ENCODE measurements at regions not wholly inside any gene's neighbourhood (a gene's known extent, or its start where the extent isn't known, plus 50 kb on each side); places are given as distances from the start of the nearest gene placed in this dataset.
"Not testable (repeated sequence)": the region's sequence is repeated elsewhere in the genome, so short reads cannot be mapped to it uniquely, and the experiment has no call there.

DNA sequence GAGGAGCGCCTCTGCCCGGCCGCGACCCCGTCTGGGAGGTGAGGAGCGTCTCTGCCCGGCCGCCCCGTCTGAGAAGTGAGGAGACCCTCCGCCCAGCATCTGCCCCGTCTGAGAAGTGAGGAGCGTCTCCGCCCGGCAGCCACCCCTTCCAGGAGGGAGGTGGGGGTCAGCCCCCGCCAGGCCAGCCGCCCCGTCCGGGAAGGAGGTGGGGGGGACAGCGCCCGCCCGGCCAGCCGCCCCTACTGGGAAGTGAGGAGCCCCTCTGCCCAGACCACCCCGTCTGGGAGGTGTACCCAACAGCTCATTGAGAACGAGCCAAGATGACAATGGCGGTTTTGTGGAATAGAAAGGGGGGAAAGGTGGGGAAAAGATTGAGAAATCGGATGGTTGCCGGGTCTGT lies 164.6 kb downstream of the TEX36 start:
- DNase-seq; H3K27me3 ChIP-seq (ENCODE audit: insufficient read depth); H3K27ac ChIP-seq (ENCODE audit: low read depth in 2 of 2, low read length in 1 of 2); H3K9me3 ChIP-seq; H3K36me3 ChIP-seq (replicated peaks in 1 of 2; ENCODE audit: control insufficient read depth in 1 of 2, insufficient read depth in 2 of 2, low read length in 1 of 2); H3K9me2 ChIP-seq; H2AFZ ChIP-seq (ENCODE audit: low read depth); H3K4me2 ChIP-seq; CTCF ChIA-PET; H3K4me3 ChIP-seq (ENCODE audit: low read depth in 2 of 2, low read length in 1 of 2); H3F3A ChIP-seq (replicated peaks; ENCODE audit: insufficient read depth); POLR2A ChIA-PET; H3K79me2 ChIP-seq (ENCODE audit: insufficient read depth); H3K9ac ChIP-seq; H4K20me1 ChIP-seq (ENCODE audit: insufficient read depth): not testable (repeated sequence)
- peaks cover 0 to 25% of the 10 kb centered on the region in 2 experiments; a peak in 2 of 4 replicates for H3K4me1 ChIP-seq (ENCODE audit: control insufficient read depth in 1 of 2, insufficient read depth in 2 of 2, low read depth in 1 of 2, low read length in 1 of 2)
- 63% methylated on average over 11 of the region's 27 CpGs for WGBS (ENCODE audit: low lambda C conversion rate)

DNA sequence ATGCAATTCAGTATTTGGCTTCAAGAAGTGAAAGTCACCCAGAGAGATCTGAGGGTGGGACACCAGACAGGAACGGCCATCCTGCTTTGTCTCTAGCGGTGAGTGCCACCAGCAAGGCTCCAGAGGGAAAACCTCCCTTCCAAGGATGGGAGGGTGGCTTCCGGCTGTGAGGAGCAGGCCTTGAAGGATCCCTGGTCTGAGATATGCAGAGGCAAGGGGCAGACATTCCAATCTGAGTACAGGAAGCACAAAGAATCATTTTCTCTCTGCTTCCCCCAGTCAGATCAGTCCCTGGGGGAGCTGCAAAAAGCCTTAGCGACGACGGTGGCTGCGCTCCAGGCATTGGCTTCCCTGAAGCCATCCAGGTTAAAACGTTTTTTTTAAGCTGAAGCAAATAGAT lies 167.4 kb downstream of the TEX36 start:
- DNase-seq, result no peak
- TF ChIP-seq RFX5 (IDR thresholded peaks at IDR 0.05; ENCODE audit: low read length) (no peak), FOXJ3 (CRISPR knock-in tag; IDR thresholded peaks at IDR 0.05) (no peak), YY1 (IDR thresholded peaks at IDR 0.05; ENCODE audit: low read depth) (no peak), GATA2 (CRISPR knock-in tag; IDR thresholded peaks at IDR 0.05) (no peak), ELF1 (IDR thresholded peaks at IDR 0.05) (no peak), NRF1 (IDR thresholded peaks at IDR 0.05; ENCODE audit: low read depth, low read length) (no peak), JUND (IDR thresholded peaks at IDR 0.05) (no peak), GABPA (IDR thresholded peaks at IDR 0.05; ENCODE audit: low read depth) (no peak), RAD21 (IDR thresholded peaks at IDR 0.05; ENCODE audit: low read length) (no peak), SIN3A (IDR thresholded peaks at IDR 0.05; ENCODE audit: borderline replicate concordance, low read depth, low read length) (no peak), MEF2A (IDR thresholded peaks at IDR 0.05; ENCODE audit: borderline replicate concordance, low read depth) (no peak), POLR2AphosphoS5 (IDR thresholded peaks at IDR 0.05; ENCODE audit: low read depth, low read length) (no peak), SMC3 (IDR thresholded peaks at IDR 0.05; ENCODE audit: low read depth, low read length) (no peak), TAF1 (IDR thresholded peaks at IDR 0.05; ENCODE audit: borderline replicate concordance, low read depth, low read length) (no peak)
- TF ChIP-seq, protein P1, sequence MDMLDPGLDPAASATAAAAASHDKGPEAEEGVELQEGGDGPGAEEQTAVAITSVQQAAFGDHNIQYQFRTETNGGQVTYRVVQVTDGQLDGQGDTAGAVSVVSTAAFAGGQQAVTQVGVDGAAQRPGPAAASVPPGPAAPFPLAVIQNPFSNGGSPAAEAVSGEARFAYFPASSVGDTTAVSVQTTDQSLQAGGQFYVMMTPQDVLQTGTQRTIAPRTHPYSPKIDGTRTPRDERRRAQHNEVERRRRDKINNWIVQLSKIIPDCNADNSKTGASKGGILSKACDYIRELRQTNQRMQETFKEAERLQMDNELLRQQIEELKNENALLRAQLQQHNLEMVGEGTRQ (IDR thresholded peaks at IDR 0.05; ENCODE audit: borderline replicate concordance, low read depth, low read length), result no peak
- TF ChIP-seq, protein P2, sequence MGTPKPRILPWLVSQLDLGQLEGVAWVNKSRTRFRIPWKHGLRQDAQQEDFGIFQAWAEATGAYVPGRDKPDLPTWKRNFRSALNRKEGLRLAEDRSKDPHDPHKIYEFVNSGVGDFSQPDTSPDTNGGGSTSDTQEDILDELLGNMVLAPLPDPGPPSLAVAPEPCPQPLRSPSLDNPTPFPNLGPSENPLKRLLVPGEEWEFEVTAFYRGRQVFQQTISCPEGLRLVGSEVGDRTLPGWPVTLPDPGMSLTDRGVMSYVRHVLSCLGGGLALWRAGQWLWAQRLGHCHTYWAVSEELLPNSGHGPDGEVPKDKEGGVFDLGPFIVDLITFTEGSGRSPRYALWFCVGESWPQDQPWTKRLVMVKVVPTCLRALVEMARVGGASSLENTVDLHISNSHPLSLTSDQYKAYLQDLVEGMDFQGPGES (IDR thresholded peaks at IDR 0.05; ENCODE audit: low read depth, low read length), result no peak
- TF ChIP-seq, protein P3, sequence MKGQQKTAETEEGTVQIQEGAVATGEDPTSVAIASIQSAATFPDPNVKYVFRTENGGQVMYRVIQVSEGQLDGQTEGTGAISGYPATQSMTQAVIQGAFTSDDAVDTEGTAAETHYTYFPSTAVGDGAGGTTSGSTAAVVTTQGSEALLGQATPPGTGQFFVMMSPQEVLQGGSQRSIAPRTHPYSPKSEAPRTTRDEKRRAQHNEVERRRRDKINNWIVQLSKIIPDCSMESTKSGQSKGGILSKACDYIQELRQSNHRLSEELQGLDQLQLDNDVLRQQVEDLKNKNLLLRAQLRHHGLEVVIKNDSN (IDR thresholded peaks at IDR 0.05; ENCODE audit: borderline replicate concordance, low read depth), result no peak
- Histone ChIP-seq H3K4me1 (ENCODE audit: control insufficient read depth in 1 of 2, insufficient read depth in 2 of 2, low read depth in 1 of 2, low read length in 1 of 2) (peaks cover 0 to 42% of the 10 kb centered on the region in 2 experiments; a peak in 2 of 4 replicates), H3K9ac (no peak overlapping the region), H3K79me2 (ENCODE audit: insufficient read depth) (no peaks in the 10 kb centered on the region), H3K27ac (ENCODE audit: low read depth in 2 of 2, low read length in 1 of 2) (peak overlapping the region in 1 of 2 experiments; percentile 96; a peak in 2 of 4 replicates), H3K9me2 (no peaks in the 10 kb centered on the region), H3K27me3 (ENCODE audit: insufficient read depth) (no peaks in the 10 kb centered on the region), H4K20me1 (ENCODE audit: insufficient read depth) (no peaks in the 10 kb centered on the region), H3K4me2 (no peak overlapping the region), H3K9me3 (no peaks in the 10 kb centered on the region), H3K4me3 (ENCODE audit: low read depth in 2 of 2, low read length in 1 of 2) (no peak overlapping the region), H2AFZ (ENCODE audit: low read depth) (no peak overlapping the region), H3K36me3 (replicated peaks in 1 of 2; ENCODE audit: control insufficient read depth in 1 of 2, insufficient read depth in 2 of 2, low read length in 1 of 2) (no peaks in the 10 kb centered on the region), H3F3A (replicated peaks; ENCODE audit: insufficient read depth) (no peaks in the 10 kb centered on the region)
- 59% methylated on average over 8 of the region's 8 CpGs for WGBS (ENCODE audit: low lambda C conversion rate)
- CTCF ChIA-PET, result no interaction called here
- POLR2A ChIA-PET, result interaction anchor here (0.6 kb wide), 1 partner anchor 9 kb away, joined by 3 read pairs; no protein-coding TSS in a partner anchor

Data from SK-N-SH (cell line).